ENCODE measurements at regions not wholly inside any gene's neighbourhood (a gene's known extent, or its start where the extent isn't known, plus 50 kb on each side); places are given as distances from the start of the nearest gene placed in this dataset.

- TF ChIP-seq POLR2AphosphoS5 (IDR thresholded peaks at IDR 0.05; ENCODE audit: low read depth, low read length) (no peak), CTCF (IDR thresholded peaks at IDR 0.05) (no peak), SIN3A (IDR thresholded peaks at IDR 0.05; ENCODE audit: borderline replicate concordance, insufficient read depth, low read depth, low read length) (no peak), REST (IDR thresholded peaks at IDR 0.05; ENCODE audit: insufficient read depth in 1 of 2, low read depth in 2 of 2, low read length in 1 of 2) (no peak)
Observed at GRCh38 chr9:12511726-12512125, 181.5 kb upstream of the TYRP1 start.

All from Panc1 (cell line).